Lower lobe of right lung (tissue), 2 donors: ENCODE measurements at regions not wholly inside any gene's neighbourhood (a gene's known extent, or its start where the extent isn't known, plus 50 kb on each side); places are given as distances from the start of the nearest gene placed in this dataset.

Source experiments
- ATAC-seq, 2 donors: fragments of 200-7000 bp; cut with Tn5 transposase; one replicate each; pipeline ENCODE4 v1.9.1; 2020 to 2022; ENCODE audit warnings: mild to moderate bottlenecking in 2 of 2, moderate library complexity in 2 of 2
- DNase-seq: peaks from one replicate; pipeline ENCODE4 v3.0.0-alpha.2; 2020
- H3K27ac ChIP-seq: fragments of 200-600 bp; one replicate; pipeline ENCODE4 v1.8.0; 2022
- H3K27me3 ChIP-seq: fragments of 200-600 bp; one replicate; pipeline ENCODE4 v1.8.0; 2022; ENCODE audit warnings: low read depth
- H3K36me3 ChIP-seq: fragments of 200-600 bp; one replicate; pipeline ENCODE4 v1.8.0; 2022; ENCODE audit warnings: mild to moderate bottlenecking
- H3K4me1 ChIP-seq: fragments of 200-600 bp; one replicate; pipeline ENCODE4 v1.8.0; 2022
- H3K4me3 ChIP-seq: fragments of 200-600 bp; one replicate; pipeline ENCODE4 v1.8.0; 2022; ENCODE audit warnings: mild to moderate bottlenecking
- H3K9me3 ChIP-seq: fragments of 200-600 bp; one replicate; pipeline ENCODE4 v1.8.0; 2022
- intact Hi-C: fragments of 100-400 bp; cut with DNase I; formaldehyde crosslinking; loops from one replicate; pipeline ENCODE4 v1.11.0; 2022
- TF ChIP-seq, protein P1 (sequence below): fragments of 200-600 bp; IDR thresholded peaks from one replicate; pipeline ENCODE4 v1.8.0; 2022; ENCODE audit warnings: antibody characterized with exemption, mild to moderate bottlenecking
- donor health status: DM: no; HTN: yes; CAD: no; lungs with severe emphysema.

DNA sequence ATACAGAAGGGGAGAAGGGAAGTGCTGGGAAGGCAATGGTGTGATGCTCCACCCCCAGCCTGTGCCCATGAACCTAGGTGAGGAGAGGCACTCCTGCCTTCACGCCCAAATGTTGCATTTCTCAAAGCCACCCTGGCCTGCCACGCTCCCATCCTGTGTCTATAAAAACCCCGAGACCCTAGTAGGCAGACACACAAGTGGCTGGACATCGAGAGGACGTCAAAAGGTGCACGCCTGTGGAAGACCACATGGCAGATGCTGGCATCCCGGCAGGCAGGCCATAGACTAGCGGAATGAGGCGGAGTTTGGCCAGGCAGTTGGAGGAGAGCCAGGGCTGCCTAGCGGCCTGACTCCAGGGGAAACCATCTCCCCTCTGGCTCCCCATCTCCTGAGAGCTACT, 1168.5 kb upstream of the ADGRL2 start:
- Histone ChIP-seq H3K9me3 (no peaks in the 10 kb centered on the region), H3K4me3 (no peak overlapping the region), H3K27me3 (no peaks in the 10 kb centered on the region), H3K27ac (no peak overlapping the region), H3K4me1 (no peaks in the 10 kb centered on the region), H3K36me3 (no peaks in the 10 kb centered on the region)
- DNase-seq (no peak), ATAC-seq (no peak)
- intact Hi-C loops = no loop called here
- TF ChIP-seq, protein P1, sequence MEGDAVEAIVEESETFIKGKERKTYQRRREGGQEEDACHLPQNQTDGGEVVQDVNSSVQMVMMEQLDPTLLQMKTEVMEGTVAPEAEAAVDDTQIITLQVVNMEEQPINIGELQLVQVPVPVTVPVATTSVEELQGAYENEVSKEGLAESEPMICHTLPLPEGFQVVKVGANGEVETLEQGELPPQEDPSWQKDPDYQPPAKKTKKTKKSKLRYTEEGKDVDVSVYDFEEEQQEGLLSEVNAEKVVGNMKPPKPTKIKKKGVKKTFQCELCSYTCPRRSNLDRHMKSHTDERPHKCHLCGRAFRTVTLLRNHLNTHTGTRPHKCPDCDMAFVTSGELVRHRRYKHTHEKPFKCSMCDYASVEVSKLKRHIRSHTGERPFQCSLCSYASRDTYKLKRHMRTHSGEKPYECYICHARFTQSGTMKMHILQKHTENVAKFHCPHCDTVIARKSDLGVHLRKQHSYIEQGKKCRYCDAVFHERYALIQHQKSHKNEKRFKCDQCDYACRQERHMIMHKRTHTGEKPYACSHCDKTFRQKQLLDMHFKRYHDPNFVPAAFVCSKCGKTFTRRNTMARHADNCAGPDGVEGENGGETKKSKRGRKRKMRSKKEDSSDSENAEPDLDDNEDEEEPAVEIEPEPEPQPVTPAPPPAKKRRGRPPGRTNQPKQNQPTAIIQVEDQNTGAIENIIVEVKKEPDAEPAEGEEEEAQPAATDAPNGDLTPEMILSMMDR = no peak

DNA sequence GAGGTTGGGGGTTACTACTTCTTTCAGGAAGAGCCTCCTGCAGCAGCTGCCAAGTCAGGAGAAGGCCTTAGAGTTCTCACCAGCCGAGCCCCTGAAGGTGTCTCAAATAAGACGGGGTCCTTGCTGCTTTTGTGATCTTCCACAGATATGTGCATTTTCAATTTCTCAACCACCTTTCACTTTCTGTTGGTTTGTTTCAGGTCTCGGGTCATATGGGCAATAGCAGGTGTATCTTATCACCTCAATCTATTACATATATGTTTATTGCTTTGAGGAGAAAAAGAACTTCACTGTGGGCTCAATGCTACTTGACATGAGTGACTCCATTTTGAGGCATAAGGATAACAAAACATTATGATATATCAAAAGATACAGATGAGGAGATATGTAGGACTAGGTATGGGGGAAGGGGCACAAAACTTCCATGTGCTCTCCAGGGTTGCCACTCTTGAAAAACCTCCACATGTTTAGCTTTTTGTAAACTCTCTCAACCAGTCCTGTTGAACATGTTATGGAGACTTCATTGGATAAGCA, 1171.4 kb upstream of the ADGRL2 start:
- Histone ChIP-seq H3K4me3 (no peak overlapping the region), H3K27me3 (no peaks in the 10 kb centered on the region), H3K4me1 (no peaks in the 10 kb centered on the region), H3K36me3 (no peaks in the 10 kb centered on the region), H3K9me3 (no peaks in the 10 kb centered on the region), H3K27ac (no peak overlapping the region)
- DNase-seq (no peak), ATAC-seq (no peak)
- intact Hi-C loops = no loop called here
- TF ChIP-seq, protein P1 = no peak

DNA sequence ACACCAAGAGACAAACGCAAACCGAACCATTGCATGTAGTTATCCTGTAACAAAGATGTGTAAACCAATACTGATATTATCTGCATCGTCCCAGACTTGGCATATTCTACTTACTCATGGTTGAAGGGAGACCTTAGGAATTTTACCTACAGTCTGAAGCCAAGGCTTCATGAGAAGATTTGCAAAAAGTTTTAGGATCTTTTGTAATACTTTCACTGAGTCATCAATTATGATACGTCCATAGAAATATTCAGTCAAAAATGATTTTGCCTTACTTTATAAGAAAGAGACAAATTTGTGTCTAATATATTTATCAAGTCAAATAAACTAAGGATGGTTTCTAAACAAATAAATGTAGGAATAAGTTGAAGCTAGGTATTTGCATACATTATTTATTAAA, 1176.1 kb upstream of the ADGRL2 start:
- H3K9me3 ChIP-seq = no peaks in the 10 kb centered on the region
- H3K36me3 ChIP-seq = no peaks in the 10 kb centered on the region
- H3K4me3 ChIP-seq = no peak overlapping the region
- no peaks in the 10 kb centered on the region for H3K4me1 ChIP-seq
- DNase-seq = no peak
- intact Hi-C loops = no loop called here
- no peaks in the 10 kb centered on the region for H3K27me3 ChIP-seq
- no peak for ATAC-seq
- TF ChIP-seq, protein P1 = no peak
- no peak overlapping the region for H3K27ac ChIP-seq

DNA sequence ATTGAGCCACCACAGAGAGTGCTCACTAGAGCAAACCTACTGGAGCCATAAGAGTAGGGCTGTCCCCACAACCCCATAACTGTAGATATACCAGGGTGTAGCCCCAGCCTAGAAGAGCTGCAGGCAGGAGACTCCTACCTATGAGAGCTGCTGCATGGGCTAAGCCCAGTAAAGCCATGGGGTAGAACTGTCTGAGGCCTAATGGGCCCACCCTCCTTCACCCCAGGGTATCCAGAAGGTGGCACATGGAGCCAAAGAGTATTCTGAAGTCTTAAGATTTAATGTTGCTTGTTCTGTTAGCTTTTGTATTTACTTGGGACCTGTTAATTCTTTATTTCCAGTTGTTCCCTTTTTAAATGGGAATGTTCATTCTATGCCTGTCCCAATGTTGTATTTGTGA, 1193.7 kb upstream of the ADGRL2 start:
- ATAC-seq (peak in 1 of 2 donors; percentile 37), DNase-seq (no peak)
- intact Hi-C loops = no loop called here
- H3K27me3 ChIP-seq = no peaks in the 10 kb centered on the region
- no peaks in the 10 kb centered on the region for H3K9me3 ChIP-seq
- H3K4me1 ChIP-seq = no peaks in the 10 kb centered on the region
- no peaks in the 10 kb centered on the region for H3K36me3 ChIP-seq
- TF ChIP-seq, protein P1 = no peak
- H3K27ac ChIP-seq = no peak overlapping the region
- H3K4me3 ChIP-seq = no peak overlapping the region

DNA sequence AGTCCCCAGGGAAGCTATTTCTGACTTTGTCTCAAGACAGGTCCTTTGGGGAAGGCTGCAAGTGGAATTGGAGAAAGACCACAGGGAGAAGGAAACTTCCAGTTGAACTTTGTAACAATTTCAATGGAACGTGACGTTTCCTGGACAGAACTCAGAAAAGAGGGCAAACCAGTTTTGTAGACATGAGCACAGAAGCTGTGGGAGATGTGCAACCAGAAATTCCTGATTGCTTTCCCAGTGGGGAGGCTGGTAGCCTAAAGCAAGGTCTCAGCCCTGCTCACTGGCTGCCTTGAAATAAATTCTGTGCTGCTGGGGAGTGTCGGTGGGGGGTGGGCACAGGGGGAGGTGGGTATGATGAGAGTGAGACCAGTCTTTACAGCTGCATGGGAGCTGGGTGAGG, 1206.7 kb upstream of the ADGRL2 start:
- H3K36me3 ChIP-seq = no peaks in the 10 kb centered on the region
- DNase-seq = no peak
- TF ChIP-seq, protein P1 = no peak
- intact Hi-C loops = no loop called here
- no peaks in the 10 kb centered on the region for H3K4me1 ChIP-seq
- H3K27ac ChIP-seq = no peak overlapping the region
- peaks cover 22% of the 10 kb centered on the region for H3K9me3 ChIP-seq
- H3K27me3 ChIP-seq = no peaks in the 10 kb centered on the region
- ATAC-seq = no peak
- no peak overlapping the region for H3K4me3 ChIP-seq

DNA sequence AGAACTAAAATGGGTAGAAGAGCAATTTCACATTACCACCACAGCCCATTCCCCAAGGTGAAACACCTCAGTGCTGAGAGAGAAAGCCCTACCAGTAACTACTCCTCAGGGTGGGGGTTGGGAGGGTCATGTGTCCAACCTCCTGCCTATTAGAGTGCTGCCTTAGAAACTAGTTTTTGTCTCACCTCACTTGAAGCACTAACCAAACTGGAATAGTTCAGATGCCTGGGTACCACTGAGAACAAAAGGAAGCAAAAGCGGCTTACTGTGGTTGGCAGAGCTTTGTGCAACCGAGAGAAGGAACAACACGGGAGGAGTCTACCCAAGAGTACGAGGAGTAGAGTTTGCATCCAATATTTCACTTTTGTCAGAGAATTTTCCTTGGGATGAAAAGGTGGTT, 1207.5 kb upstream of the ADGRL2 start:
- Histone ChIP-seq H3K27me3 (no peaks in the 10 kb centered on the region), H3K36me3 (no peaks in the 10 kb centered on the region), H3K4me3 (no peak overlapping the region), H3K27ac (no peak overlapping the region), H3K9me3 (peaks cover 22% of the 10 kb centered on the region), H3K4me1 (no peaks in the 10 kb centered on the region)
- no peak for ATAC-seq
- TF ChIP-seq, protein P1 = no peak
- intact Hi-C loops = no loop called here
- no peak for DNase-seq
